HFFc6 (cell line): ENCODE measurements at regions not wholly inside any gene's neighbourhood (a gene's known extent, or its start where the extent isn't known, plus 50 kb on each side); places are given as distances from the start of the nearest gene placed in this dataset.

Experiments used
- DNase-seq: peaks from one replicate; pipeline ENCODE4 v3.0.0-alpha.2; 2018
- H3K27ac Mint-ChIP-seq: 2 replicates; pipeline ENCODE4 v1.8.0; 2020; ENCODE audit warnings: mild to moderate bottlenecking, mixed read lengths
- H3K27me3 Mint-ChIP-seq: 2 replicates; pipeline ENCODE4 v1.8.0; 2021; ENCODE audit warnings: mild to moderate bottlenecking, moderate library complexity, mixed read lengths; ENCODE audit not compliant: insufficient read depth
- H3K36me3 Mint-ChIP-seq: 2 replicates; pipeline ENCODE4 v1.8.0; 2021; ENCODE audit warnings: low read depth, mixed read lengths
- H3K4me1 Mint-ChIP-seq: 2 replicates; pipeline ENCODE4 v1.8.0; 2020; ENCODE audit warnings: low read depth, mixed read lengths
- H3K4me3 Mint-ChIP-seq: 2 replicates; pipeline ENCODE4 v1.8.0; 2020; ENCODE audit warnings: mild to moderate bottlenecking, moderate library complexity, mixed read lengths
- H3K9me3 Mint-ChIP-seq: 2 replicates; pipeline ENCODE4 v1.8.0; 2020; ENCODE audit warnings: mild to moderate bottlenecking, mixed read lengths
- TF ChIP-seq, protein P1 (sequence below): fragments of 200-600 bp; sonication (generic); IDR thresholded peaks from 2 replicates; pipeline ENCODE4 v1.5.0; 2021; ENCODE audit warnings: antibody characterized with exemption, mild to moderate bottlenecking

DNA sequence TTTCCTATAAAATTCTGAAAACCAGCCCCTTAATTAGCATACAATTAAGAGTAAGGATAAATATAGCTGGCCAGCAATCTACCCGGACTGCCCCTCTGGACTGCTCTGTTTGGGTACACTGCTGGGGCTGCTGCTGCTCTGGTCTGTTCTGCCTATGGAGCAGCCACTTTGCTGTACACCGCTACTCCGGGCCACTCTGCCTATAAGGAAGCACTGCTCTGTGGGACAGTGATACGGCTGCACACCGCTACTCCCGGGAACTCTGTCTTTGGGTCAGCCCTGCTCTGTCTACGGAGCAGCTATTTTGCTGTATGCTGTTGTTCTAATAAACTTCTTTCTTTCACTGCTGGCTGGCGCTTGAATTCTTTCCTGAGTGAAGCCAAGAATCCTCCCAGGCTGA is 316.5 kb upstream of the PLSCR5 start:
- Mint-ChIP-seq H3K36me3 (no peaks in the 10 kb centered on the region), H3K9me3 (peaks cover under 1% of the 10 kb centered on the region; the same call in 1 of the 2 replicates), H3K4me3 (no peak overlapping the region), H3K27ac (no peak overlapping the region), H3K27me3 (no peaks in the 10 kb centered on the region), H3K4me1 (no peaks in the 10 kb centered on the region)
- no peak for DNase-seq
- TF ChIP-seq, protein P1, sequence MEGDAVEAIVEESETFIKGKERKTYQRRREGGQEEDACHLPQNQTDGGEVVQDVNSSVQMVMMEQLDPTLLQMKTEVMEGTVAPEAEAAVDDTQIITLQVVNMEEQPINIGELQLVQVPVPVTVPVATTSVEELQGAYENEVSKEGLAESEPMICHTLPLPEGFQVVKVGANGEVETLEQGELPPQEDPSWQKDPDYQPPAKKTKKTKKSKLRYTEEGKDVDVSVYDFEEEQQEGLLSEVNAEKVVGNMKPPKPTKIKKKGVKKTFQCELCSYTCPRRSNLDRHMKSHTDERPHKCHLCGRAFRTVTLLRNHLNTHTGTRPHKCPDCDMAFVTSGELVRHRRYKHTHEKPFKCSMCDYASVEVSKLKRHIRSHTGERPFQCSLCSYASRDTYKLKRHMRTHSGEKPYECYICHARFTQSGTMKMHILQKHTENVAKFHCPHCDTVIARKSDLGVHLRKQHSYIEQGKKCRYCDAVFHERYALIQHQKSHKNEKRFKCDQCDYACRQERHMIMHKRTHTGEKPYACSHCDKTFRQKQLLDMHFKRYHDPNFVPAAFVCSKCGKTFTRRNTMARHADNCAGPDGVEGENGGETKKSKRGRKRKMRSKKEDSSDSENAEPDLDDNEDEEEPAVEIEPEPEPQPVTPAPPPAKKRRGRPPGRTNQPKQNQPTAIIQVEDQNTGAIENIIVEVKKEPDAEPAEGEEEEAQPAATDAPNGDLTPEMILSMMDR: no peak

DNA sequence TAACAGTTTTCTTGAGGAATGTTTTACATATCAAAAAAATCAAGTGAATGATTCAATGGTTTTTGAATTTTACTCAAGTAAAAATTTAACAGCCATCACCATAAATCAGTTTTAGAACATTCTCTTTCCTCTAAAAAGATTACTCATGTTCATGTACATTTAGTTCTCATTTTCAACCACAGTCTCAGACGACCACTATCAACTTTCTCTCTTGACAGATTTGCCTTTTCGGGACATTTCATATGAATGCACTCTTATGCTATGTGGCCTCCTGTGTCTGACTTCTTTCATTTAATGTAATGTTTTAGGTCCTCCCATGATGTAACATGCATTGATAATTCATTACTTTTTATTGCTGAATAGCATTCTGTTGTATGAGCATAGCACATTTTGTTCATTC is 309.3 kb upstream of the PLSCR5 start:
- peaks cover 10% of the 10 kb centered on the region for H3K4me1 Mint-ChIP-seq
- DNase-seq: no peak
- H3K27me3 Mint-ChIP-seq: no peaks in the 10 kb centered on the region

DNA sequence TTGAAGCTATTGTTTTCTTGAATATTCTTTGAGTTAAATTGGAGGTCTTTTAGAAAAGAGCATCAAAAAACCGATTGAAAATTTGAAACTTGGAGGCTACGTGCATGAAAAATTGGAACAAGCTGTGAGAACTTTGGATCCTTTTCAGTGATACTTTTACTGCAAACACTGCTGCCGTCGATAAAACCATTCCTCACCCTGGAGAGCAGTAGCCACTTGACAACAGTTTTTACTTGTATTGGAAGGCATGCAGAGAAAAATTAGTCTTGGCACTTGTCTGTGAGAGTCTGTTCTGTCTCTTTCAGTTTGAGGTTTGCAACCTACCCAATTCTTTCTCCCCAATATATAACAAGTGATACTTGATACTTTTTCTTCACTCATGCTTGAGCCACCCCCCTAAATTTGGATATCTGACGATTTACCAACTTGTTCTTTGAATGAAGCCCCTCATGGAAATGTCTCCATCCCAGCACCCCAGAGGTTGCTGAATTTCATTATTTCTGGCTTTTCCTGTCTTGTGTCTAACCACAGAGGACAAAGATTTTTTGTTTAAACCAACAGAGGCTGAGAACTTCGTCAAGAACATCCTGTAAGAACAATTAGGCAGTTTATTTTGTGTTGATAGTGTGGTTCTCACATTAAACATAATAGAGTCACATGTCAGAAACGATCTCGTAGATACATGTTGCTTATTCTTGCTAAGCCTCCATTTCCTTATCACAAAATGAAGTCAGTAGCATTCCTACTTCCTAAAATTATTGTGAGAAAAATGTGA is 307.3 kb upstream of the PLSCR5 start:
- TF ChIP-seq, protein P1: no peak
- DNase-seq: no peak
- H3K27me3 Mint-ChIP-seq: no peaks in the 10 kb centered on the region
- no peak overlapping the region for H3K27ac Mint-ChIP-seq
- H3K36me3 Mint-ChIP-seq: no peaks in the 10 kb centered on the region
- H3K4me1 Mint-ChIP-seq: peaks cover 10% of the 10 kb centered on the region
- peaks cover 3% of the 10 kb centered on the region; the same call in 1 of the 2 replicates for H3K9me3 Mint-ChIP-seq
- H3K4me3 Mint-ChIP-seq: peak overlapping the region; percentile 63

More for the DNA sequence above, 309.3 kb upstream of the PLSCR5 start:
- Mint-ChIP-seq H3K36me3 (no peaks in the 10 kb centered on the region), H3K4me3 (no peak overlapping the region), H3K9me3 (peaks cover 3% of the 10 kb centered on the region; the same call in 1 of the 2 replicates), H3K27ac (no peak overlapping the region)
- TF ChIP-seq, protein P1: no peak

DNA sequence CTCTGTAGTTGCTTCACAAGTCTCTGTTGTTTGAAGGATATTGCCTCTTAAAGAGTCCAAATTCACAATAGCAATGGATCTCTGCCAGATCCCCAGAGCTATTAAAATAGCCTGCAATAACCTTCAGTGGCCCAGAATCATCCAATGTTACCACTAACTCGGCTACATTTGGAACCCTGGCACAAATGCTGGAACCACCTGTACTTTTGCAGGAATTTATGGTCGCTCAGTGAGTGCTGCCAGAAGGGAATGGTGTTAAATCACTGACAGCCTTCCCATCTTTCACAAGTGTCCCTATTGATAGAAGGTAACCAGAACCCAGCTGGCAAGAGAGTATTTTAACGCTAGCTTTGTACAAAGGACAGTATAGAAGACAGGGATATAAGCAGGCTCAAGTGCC is 298.8 kb upstream of the PLSCR5 start:
- no peaks in the 10 kb centered on the region for H3K4me1 Mint-ChIP-seq
- DNase-seq: no peak
- no peaks in the 10 kb centered on the region for H3K36me3 Mint-ChIP-seq
- TF ChIP-seq, protein P1: no peak
- no peaks in the 10 kb centered on the region; the same call in 1 of the 2 replicates for H3K27me3 Mint-ChIP-seq
- H3K27ac Mint-ChIP-seq: no peak overlapping the region
- H3K4me3 Mint-ChIP-seq: no peak overlapping the region
- H3K9me3 Mint-ChIP-seq: no peaks in the 10 kb centered on the region

DNA sequence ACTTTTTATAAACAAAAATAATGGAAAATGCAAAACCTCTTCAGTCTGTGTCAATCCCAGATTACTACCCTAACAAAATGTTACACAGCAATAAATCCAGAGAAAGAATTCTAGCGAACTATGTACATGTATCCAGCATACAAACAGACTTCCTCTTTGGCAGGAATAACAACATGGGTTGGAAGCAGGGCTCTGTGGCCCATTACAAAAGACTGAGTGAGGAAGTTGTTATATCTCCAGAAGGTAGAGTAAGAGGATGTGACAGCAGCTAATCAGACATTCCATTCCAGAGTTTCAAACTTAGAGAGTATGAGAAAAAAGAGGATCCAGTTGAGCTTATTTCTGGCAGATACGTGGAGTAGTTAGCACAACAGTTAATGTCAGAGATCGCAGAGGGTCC is 294.0 kb upstream of the PLSCR5 start:
- TF ChIP-seq, protein P1: no peak
- H3K9me3 Mint-ChIP-seq: no peaks in the 10 kb centered on the region
- H3K27ac Mint-ChIP-seq: no peak overlapping the region
- H3K4me3 Mint-ChIP-seq: no peak overlapping the region
- no peak for DNase-seq
- no peaks in the 10 kb centered on the region for H3K36me3 Mint-ChIP-seq
- H3K27me3 Mint-ChIP-seq: no peaks in the 10 kb centered on the region; the same call in 1 of the 2 replicates
- H3K4me1 Mint-ChIP-seq: peaks cover 21% of the 10 kb centered on the region
